Suprapubic skin (tissue), 4 donors: ENCODE measurements at regions not wholly inside any gene's neighbourhood (a gene's known extent, or its start where the extent isn't known, plus 50 kb on each side); places are given as distances from the start of the nearest gene placed in this dataset.

ENCODE experiments used
- DNase-seq, 2 donors: peaks; one replicate each; pipeline ENCODE4 v3.0.0-alpha.2; 2019; ENCODE audit warnings: low spot score in 2 of 2
- H3K27ac ChIP-seq: fragments of 200-600 bp; sonication (generic); one replicate; pipeline ENCODE4 v1.5.1; 2019
- H3K27me3 ChIP-seq: fragments of 200-600 bp; sonication (generic); one replicate; pipeline ENCODE4 v1.5.1; 2019
- H3K36me3 ChIP-seq: fragments of 200-600 bp; sonication (generic); one replicate; pipeline ENCODE4 v1.5.1; 2019
- H3K4me1 ChIP-seq: fragments of 200-600 bp; sonication (generic); one replicate; pipeline ENCODE4 v1.5.1; 2019
- H3K4me3 ChIP-seq: fragments of 200-600 bp; sonication (generic); one replicate; pipeline ENCODE4 v1.5.1; 2019; ENCODE audit warnings: mild to moderate bottlenecking
- H3K9me3 ChIP-seq: fragments of 200-600 bp; sonication (generic); one replicate; pipeline ENCODE4 v1.5.1; 2019
- EP300 ChIP-seq: sonication (generic); formaldehyde crosslinking; IDR thresholded peaks from one replicate; pipeline ENCODE4 v1.6.1; 2017; ENCODE audit warnings: antibody characterized with exemption
- POLR2A ChIP-seq, 2 donors: fragments of 450-650 bp; IDR thresholded peaks; one replicate each; pipeline ENCODE4 v1.6.1; 2017; ENCODE audit warnings: antibody characterized with exemption in 2 of 2, mild to moderate bottlenecking in 2 of 2, moderate library complexity in 2 of 2
- POLR2AphosphoS5 ChIP-seq, 3 donors: sonication (generic); formaldehyde crosslinking; IDR thresholded peaks; one replicate each; pipeline ENCODE4 v1.6.1; 2017; ENCODE audit warnings: antibody characterized with exemption in 3 of 3
- WGBS: methylation state at CpG from one replicate; pipeline ENCODE4 v1.1.5; 2018; 5-methylcytosine and 5-hydroxymethylcytosine counted together
- TF ChIP-seq, protein P1 (sequence below), 2 donors: fragments of 200-600 bp in 1 of 2; fragments of 450-650 bp in 1 of 2; sonication (generic) in 1 of 2; IDR thresholded peaks; one replicate each; pipeline ENCODE4 v1.5.1; 2016 to 2019; ENCODE audit warnings: antibody characterized with exemption in 2 of 2, mild to moderate bottlenecking in 1 of 2, moderate library complexity in 1 of 2

DNA sequence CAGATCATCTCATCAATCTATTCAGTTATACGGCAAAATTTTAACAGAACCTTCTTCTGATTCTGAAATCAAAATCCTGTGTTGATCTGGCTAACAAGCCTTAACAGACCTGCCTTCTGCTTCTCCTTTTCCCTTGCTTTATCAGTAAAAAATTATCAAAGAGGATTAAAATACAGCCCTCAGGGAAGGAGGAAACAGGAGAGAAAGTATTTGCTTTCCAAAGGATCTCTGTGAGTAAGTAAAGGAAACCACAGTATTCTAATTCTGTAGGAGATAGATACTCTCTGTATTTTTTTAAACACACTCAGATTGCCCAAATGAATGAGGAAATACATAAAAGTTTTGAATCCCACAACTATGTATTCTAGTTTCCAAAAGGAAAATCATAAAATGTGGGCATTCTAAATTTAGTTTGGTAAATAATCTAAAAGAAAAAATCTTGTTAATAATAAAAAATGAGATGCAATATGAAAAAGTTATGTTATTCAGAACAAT, 221.8 kb downstream of the ZIC1 start:
- TF ChIP-seq POLR2A (IDR thresholded peaks at IDR 0.05): no peak
- TF ChIP-seq POLR2AphosphoS5 (IDR thresholded peaks at IDR 0.05): no peak
- no peak for TF ChIP-seq EP300
- TF ChIP-seq, protein P1, sequence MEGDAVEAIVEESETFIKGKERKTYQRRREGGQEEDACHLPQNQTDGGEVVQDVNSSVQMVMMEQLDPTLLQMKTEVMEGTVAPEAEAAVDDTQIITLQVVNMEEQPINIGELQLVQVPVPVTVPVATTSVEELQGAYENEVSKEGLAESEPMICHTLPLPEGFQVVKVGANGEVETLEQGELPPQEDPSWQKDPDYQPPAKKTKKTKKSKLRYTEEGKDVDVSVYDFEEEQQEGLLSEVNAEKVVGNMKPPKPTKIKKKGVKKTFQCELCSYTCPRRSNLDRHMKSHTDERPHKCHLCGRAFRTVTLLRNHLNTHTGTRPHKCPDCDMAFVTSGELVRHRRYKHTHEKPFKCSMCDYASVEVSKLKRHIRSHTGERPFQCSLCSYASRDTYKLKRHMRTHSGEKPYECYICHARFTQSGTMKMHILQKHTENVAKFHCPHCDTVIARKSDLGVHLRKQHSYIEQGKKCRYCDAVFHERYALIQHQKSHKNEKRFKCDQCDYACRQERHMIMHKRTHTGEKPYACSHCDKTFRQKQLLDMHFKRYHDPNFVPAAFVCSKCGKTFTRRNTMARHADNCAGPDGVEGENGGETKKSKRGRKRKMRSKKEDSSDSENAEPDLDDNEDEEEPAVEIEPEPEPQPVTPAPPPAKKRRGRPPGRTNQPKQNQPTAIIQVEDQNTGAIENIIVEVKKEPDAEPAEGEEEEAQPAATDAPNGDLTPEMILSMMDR (IDR thresholded peaks at IDR 0.05): no peak
- no peak for DNase-seq
- Histone ChIP-seq H3K4me1 (no peaks in the 10 kb centered on the region), H3K9me3 (peaks cover 6% of the 10 kb centered on the region), H3K36me3 (no peaks in the 10 kb centered on the region), H3K4me3 (no peak overlapping the region), H3K27ac (no peak overlapping the region), H3K27me3 (no peaks in the 10 kb centered on the region)
- 45% methylated on average over 1 of the region's 1 CpG for WGBS

GRCh38 chr3:147640781-147641180, 231.6 kb downstream of the ZIC1 start:
- Histone ChIP-seq H3K27me3 (no peaks in the 10 kb centered on the region), H3K4me1 (no peaks in the 10 kb centered on the region), H3K9me3 (peaks cover 7% of the 10 kb centered on the region), H3K27ac (no peak overlapping the region), H3K36me3 (no peaks in the 10 kb centered on the region), H3K4me3 (no peak overlapping the region)
- no peak for DNase-seq
- TF ChIP-seq, protein P1 (IDR thresholded peaks at IDR 0.05): no peak
- TF ChIP-seq POLR2AphosphoS5 (IDR thresholded peaks at IDR 0.05) (no peak), EP300 (no peak), POLR2A (IDR thresholded peaks at IDR 0.05) (no peak)
- 87% methylated on average over 1 of the region's 1 CpG for WGBS

DNA sequence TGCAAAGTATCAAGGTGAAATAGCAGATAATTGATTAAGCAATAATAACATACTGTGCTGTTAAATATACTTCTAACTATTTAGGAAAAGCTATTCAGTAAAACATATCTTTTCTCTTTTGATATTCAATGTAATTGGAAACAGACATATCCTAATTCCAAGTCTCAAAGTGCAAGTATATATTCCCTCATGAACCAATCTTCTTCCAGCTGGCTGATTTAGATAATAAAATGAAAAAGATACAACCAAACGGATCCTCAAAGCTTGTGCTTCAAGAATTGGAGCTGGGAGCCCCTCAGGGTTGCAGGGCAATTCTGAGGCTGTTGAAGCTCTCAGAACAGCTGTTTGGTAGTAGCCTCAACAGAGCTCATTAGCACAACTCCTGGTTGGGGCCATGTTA, 236.6 kb downstream of the ZIC1 start:
- Histone ChIP-seq H3K36me3 (no peaks in the 10 kb centered on the region), H3K9me3 (no peaks in the 10 kb centered on the region), H3K27me3 (no peaks in the 10 kb centered on the region), H3K4me3 (no peak overlapping the region), H3K4me1 (no peaks in the 10 kb centered on the region), H3K27ac (no peak overlapping the region)
- DNase-seq: no peak
- WGBS: 36% methylated on average over 1 of the region's 1 CpG
- TF ChIP-seq, protein P1 (IDR thresholded peaks at IDR 0.05): no peak
- TF ChIP-seq POLR2AphosphoS5 (IDR thresholded peaks at IDR 0.05): no peak
- TF ChIP-seq POLR2A (IDR thresholded peaks at IDR 0.05): no peak
- no peak for TF ChIP-seq EP300

DNA sequence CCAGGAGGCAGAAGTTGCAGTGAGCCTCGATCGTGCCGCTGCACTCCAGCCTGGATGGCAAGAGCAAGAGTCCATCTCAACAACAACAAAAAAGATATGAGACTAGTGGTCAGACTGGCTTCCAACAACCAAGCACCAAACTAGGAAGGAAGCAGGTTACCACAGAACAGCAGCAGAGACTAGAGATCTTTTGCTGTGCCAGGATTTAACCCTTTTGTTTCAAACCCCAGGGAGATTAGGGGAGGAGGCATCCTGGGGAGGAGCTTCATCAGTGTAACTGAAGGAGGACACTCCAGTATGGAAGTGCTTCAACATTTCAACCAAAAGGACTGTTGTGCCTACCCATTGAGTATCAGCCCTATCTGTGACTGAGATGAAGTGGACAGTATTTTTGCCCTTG, 240.3 kb downstream of the ZIC1 start:
- TF ChIP-seq EP300 (no peak), POLR2AphosphoS5 (IDR thresholded peaks at IDR 0.05) (no peak), POLR2A (IDR thresholded peaks at IDR 0.05) (no peak)
- TF ChIP-seq, protein P1 (IDR thresholded peaks at IDR 0.05): no peak
- WGBS: 100% methylated on average over 3 of the region's 3 CpGs
- H3K27me3 ChIP-seq: no peaks in the 10 kb centered on the region
- no peak overlapping the region for H3K4me3 ChIP-seq
- DNase-seq: no peak
- H3K27ac ChIP-seq: no peak overlapping the region
- H3K36me3 ChIP-seq: no peaks in the 10 kb centered on the region
- H3K9me3 ChIP-seq: no peaks in the 10 kb centered on the region
- H3K4me1 ChIP-seq: no peaks in the 10 kb centered on the region

GRCh38 chr3:147651107-147651778, 242.1 kb downstream of the ZIC1 start:
- Histone ChIP-seq H3K27ac (no peak overlapping the region), H3K36me3 (no peaks in the 10 kb centered on the region), H3K27me3 (no peaks in the 10 kb centered on the region), H3K4me3 (no peak overlapping the region), H3K4me1 (no peaks in the 10 kb centered on the region), H3K9me3 (no peaks in the 10 kb centered on the region)
- WGBS: 67% methylated on average over 3 of the region's 3 CpGs
- no peak for DNase-seq
- TF ChIP-seq POLR2AphosphoS5 (IDR thresholded peaks at IDR 0.05): no peak
